ENCODE measurements at regions not wholly inside any gene's neighbourhood (a gene's known extent, or its start where the extent isn't known, plus 50 kb on each side); places are given as distances from the start of the nearest gene placed in this dataset.

DNA sequence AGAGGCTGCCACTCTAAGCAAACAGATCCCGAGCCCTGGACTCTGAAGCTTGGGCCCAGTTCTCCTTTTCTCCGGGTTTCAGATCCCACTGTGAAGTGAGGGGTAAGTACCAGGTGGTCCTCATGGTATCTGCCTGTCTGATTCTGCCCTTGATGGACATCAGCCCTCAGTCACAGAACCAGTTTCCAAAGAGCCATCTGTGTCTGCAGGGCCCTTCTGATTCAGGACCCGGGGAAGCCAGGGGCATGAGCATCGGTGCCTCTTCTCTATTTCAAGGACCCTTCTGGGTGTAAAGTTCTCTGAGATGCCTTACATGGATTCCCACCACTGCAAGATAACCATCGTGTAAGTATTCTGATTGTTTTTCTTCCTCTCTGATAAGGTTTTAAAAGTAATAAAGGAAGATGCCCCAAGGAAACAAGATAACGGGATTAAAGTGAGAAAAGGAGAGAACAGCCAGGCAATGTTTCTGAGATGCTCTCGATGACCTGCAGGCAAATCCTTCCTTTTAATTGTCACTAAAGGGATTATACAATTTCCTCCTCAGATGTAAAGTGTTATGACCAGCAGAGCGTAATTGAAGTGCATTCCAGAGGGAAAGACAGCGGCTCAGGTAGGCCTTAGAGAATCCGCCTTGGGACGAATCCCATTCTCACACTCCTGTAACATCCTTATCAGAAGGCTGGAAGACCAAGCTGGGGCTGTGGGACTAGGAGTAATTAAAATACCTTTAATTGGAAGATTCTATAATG is 924.3 kb downstream of the TBC1D22A start:
- TF ChIP-seq EZH2phosphoT487 (IDR thresholded peaks at IDR 0.05; ENCODE audit: insufficient read depth, low read depth): no peak
- no peak for TF ChIP-seq EZH2 (IDR thresholded peaks at IDR 0.05; ENCODE audit: insufficient read depth, poor library complexity, severe bottlenecking)
